ENCODE measurements at regions not wholly inside any gene's neighbourhood (a gene's known extent, or its start where the extent isn't known, plus 50 kb on each side); places are given as distances from the start of the nearest gene placed in this dataset.

GRCh38 chr4:20490734-20491133 is 209.5 kb upstream of the PACRGL start:
- Histone ChIP-seq H3K4me3 (no peak overlapping the region), H3K36me3 (ENCODE audit: low read depth, missing control alignments) (no peaks in the 10 kb centered on the region), H3K27ac (no peak overlapping the region), H3K4me1 (no peaks in the 10 kb centered on the region), H3K27me3 (no peaks in the 10 kb centered on the region), H3K9me3 (no peaks in the 10 kb centered on the region)
- no peak for TF ChIP-seq CTCF (IDR thresholded peaks at IDR 0.05)
- TF ChIP-seq POLR2A (IDR thresholded peaks at IDR 0.05), result no peak
- intact Hi-C loops (cut with DNase I; ENCODE audit: low total_unique reads), result no loop called here
- 60 to 65% methylated on average over 3 of the region's 3 CpGs for WGBS, 2 donors
- no peak for DNase-seq

- no peak for DNase-seq
- Histone ChIP-seq H3K36me3 (ENCODE audit: low read depth, missing control alignments) (no peaks in the 10 kb centered on the region), H3K27ac (no peak overlapping the region), H3K4me1 (no peaks in the 10 kb centered on the region), H3K9me3 (no peaks in the 10 kb centered on the region), H3K27me3 (no peaks in the 10 kb centered on the region), H3K4me3 (no peak overlapping the region)
- 79 to 85% methylated on average over 1 of the region's 1 CpG for whole genome bisulfite sequencing, 2 donors
- TF ChIP-seq POLR2A (IDR thresholded peaks at IDR 0.05), result no peak
- TF ChIP-seq CTCF (IDR thresholded peaks at IDR 0.05), result no peak
- intact Hi-C loops (cut with DNase I; ENCODE audit: low total_unique reads), result no loop called here
Measured at GRCh38 chr4:20493761-20494353, 206.4 kb upstream of the PACRGL start.

GRCh38 chr4:20496068-20496467 is 204.2 kb upstream of the PACRGL start:
- intact Hi-C loops (cut with DNase I; ENCODE audit: low total_unique reads), result no loop called here
- TF ChIP-seq CTCF (IDR thresholded peaks at IDR 0.05) (no peak), POLR2A (IDR thresholded peaks at IDR 0.05) (no peak)
- Histone ChIP-seq H3K27me3 (no peaks in the 10 kb centered on the region), H3K36me3 (ENCODE audit: low read depth, missing control alignments) (no peaks in the 10 kb centered on the region), H3K9me3 (no peaks in the 10 kb centered on the region), H3K4me3 (no peak overlapping the region), H3K4me1 (no peaks in the 10 kb centered on the region), H3K27ac (no peak overlapping the region)
- no peak for DNase-seq
- 88 to 98% methylated on average over 1 of the region's 1 CpG for WGBS, 2 donors

GRCh38 chr4:20504146-20504545 is 196.1 kb upstream of the PACRGL start:
- Histone ChIP-seq H3K4me3 (no peak overlapping the region), H3K27me3 (no peaks in the 10 kb centered on the region), H3K9me3 (no peaks in the 10 kb centered on the region), H3K36me3 (ENCODE audit: low read depth, missing control alignments) (no peaks in the 10 kb centered on the region), H3K4me1 (no peaks in the 10 kb centered on the region), H3K27ac (no peak overlapping the region)
- 77 to 80% methylated on average over 3 of the region's 3 CpGs for WGBS, 2 donors
- intact Hi-C loops (cut with DNase I; ENCODE audit: low total_unique reads), result no loop called here
- no peak for DNase-seq
- TF ChIP-seq CTCF (IDR thresholded peaks at IDR 0.05), result no peak
- no peak for TF ChIP-seq POLR2A (IDR thresholded peaks at IDR 0.05)

GRCh38 chr4:20505927-20506326 is 194.3 kb upstream of the PACRGL start:
- Histone ChIP-seq H3K27me3 (no peaks in the 10 kb centered on the region), H3K27ac (no peak overlapping the region), H3K4me1 (no peaks in the 10 kb centered on the region), H3K4me3 (no peak overlapping the region), H3K36me3 (ENCODE audit: low read depth, missing control alignments) (no peaks in the 10 kb centered on the region), H3K9me3 (no peaks in the 10 kb centered on the region)
- intact Hi-C loops (cut with DNase I; ENCODE audit: low total_unique reads), result no loop called here
- WGBS, 2 donors, result 83 to 89% methylated on average over 1 of the region's 1 CpG
- TF ChIP-seq POLR2A (IDR thresholded peaks at IDR 0.05), result no peak
- no peak for TF ChIP-seq CTCF (IDR thresholded peaks at IDR 0.05)
- DNase-seq, result no peak
